ENCODE measurements at regions not wholly inside any gene's neighbourhood (a gene's known extent, or its start where the extent isn't known, plus 50 kb on each side); places are given as distances from the start of the nearest gene placed in this dataset.

- DNase-seq (ENCODE audit: low read depth in 1 of 2, low spot score in 1 of 2) (no peak), FAIRE-seq (no peak), ATAC-seq (no peak)
- TF ChIP-seq CBX8 (IDR thresholded peaks at IDR 0.05) (no peak), SREBF2 (IDR thresholded peaks at IDR 0.05) (no peak), PHF8 (IDR thresholded peaks at IDR 0.05; ENCODE audit: borderline replicate concordance, low read depth) (no peak), PBX3 (IDR thresholded peaks at IDR 0.05) (no peak), ZC3H11A (IDR thresholded peaks at IDR 0.05) (no peak), MAFK (IDR thresholded peaks at IDR 0.05; ENCODE audit: partially characterized antibody) (no peak), MAZ (IDR thresholded peaks at IDR 0.05; ENCODE audit: borderline replicate concordance, low read depth, low read length) (no peak), CHD2 (IDR thresholded peaks at IDR 0.05; ENCODE audit: low read length, partially characterized antibody) (no peak), TFCP2L1 (CRISPR knock-in tag; IDR thresholded peaks at IDR 0.05) (no peak), CBX2 (IDR thresholded peaks at IDR 0.05; ENCODE audit: borderline replicate concordance, low read depth) (no peak), BHLHE40 (IDR thresholded peaks at IDR 0.05; ENCODE audit: low read depth, low read length) (no peak), POLR2A (IDR thresholded peaks at IDR 0.05; ENCODE audit: low read length) (no peak), BCL3 (IDR thresholded peaks at IDR 0.05) (no peak), TP53 (CRISPR knock-in tag; IDR thresholded peaks at IDR 0.05) (no peak), GATA3 (IDR thresholded peaks at IDR 0.05; ENCODE audit: borderline replicate concordance) (no peak), CHD4 (IDR thresholded peaks at IDR 0.05; ENCODE audit: borderline replicate concordance) (no peak), RCOR1 (IDR thresholded peaks at IDR 0.05; ENCODE audit: low read depth, low read length) (no peak), FOSB (CRISPR knock-in tag; IDR thresholded peaks at IDR 0.05) (no peak)
- TF ChIP-seq, protein P1, sequence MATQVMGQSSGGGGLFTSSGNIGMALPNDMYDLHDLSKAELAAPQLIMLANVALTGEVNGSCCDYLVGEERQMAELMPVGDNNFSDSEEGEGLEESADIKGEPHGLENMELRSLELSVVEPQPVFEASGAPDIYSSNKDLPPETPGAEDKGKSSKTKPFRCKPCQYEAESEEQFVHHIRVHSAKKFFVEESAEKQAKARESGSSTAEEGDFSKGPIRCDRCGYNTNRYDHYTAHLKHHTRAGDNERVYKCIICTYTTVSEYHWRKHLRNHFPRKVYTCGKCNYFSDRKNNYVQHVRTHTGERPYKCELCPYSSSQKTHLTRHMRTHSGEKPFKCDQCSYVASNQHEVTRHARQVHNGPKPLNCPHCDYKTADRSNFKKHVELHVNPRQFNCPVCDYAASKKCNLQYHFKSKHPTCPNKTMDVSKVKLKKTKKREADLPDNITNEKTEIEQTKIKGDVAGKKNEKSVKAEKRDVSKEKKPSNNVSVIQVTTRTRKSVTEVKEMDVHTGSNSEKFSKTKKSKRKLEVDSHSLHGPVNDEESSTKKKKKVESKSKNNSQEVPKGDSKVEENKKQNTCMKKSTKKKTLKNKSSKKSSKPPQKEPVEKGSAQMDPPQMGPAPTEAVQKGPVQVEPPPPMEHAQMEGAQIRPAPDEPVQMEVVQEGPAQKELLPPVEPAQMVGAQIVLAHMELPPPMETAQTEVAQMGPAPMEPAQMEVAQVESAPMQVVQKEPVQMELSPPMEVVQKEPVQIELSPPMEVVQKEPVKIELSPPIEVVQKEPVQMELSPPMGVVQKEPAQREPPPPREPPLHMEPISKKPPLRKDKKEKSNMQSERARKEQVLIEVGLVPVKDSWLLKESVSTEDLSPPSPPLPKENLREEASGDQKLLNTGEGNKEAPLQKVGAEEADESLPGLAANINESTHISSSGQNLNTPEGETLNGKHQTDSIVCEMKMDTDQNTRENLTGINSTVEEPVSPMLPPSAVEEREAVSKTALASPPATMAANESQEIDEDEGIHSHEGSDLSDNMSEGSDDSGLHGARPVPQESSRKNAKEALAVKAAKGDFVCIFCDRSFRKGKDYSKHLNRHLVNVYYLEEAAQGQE (IDR thresholded peaks at IDR 0.05): no peak
- TF ChIP-seq, protein P2, sequence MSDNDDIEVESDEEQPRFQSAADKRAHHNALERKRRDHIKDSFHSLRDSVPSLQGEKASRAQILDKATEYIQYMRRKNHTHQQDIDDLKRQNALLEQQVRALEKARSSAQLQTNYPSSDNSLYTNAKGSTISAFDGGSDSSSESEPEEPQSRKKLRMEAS (IDR thresholded peaks at IDR 0.05): no peak
- H3K27ac ChIP-seq: no peak overlapping the region
- no peaks in the 10 kb centered on the region for H3K9me3 ChIP-seq
- POLR2A ChIA-PET: no interaction called here
- 2% methylated on average over 7 of the region's 7 CpGs for WGBS (ENCODE audit: missing lambda C conversion rate)
- CTCF ChIA-PET: no interaction called here
- H3K4me2 ChIP-seq: no peak overlapping the region
- no peaks in the 10 kb centered on the region for H3K4me1 ChIP-seq
- no peak overlapping the region for H3K4me3 ChIP-seq
Measured at GRCh38 chr7:136526408-136527105, 341.9 kb upstream of the CHRM2 start.

DNA sequence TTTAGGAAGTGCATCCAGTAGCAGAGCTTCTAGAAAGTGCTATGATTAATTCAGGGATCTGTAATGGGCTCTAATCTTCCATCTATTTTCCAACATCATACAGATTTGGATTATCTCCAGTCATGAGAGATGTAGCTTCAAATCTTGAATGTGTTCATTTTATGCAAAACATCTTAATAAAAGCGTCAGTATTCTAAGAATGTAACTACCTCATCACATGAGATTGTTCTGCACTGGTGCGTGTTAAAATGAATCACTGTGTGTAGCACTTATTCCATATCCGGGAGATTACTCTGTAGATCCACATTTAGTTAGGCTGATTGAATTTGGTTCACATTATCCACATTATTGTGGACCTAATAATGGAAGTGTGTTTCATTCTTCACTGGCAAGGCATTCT lies 344.9 kb upstream of the CHRM2 start:
- ChIA-PET POLR2A (no interaction called here), CTCF (no interaction called here)
- H3K4me2 ChIP-seq: no peak overlapping the region

More for the DNA sequence above, 344.9 kb upstream of the CHRM2 start:
- Histone ChIP-seq H3K9me3 (no peaks in the 10 kb centered on the region), H3K4me1 (no peaks in the 10 kb centered on the region), H3K27ac (no peak overlapping the region), H3K4me3 (no peak overlapping the region)
- FAIRE-seq (no peak), DNase-seq (ENCODE audit: low read depth in 1 of 2, low spot score in 1 of 2) (no peak), ATAC-seq (no peak)
- 8% methylated on average over 3 of the region's 3 CpGs for WGBS (ENCODE audit: missing lambda C conversion rate)
- TF ChIP-seq PHF8 (IDR thresholded peaks at IDR 0.05; ENCODE audit: borderline replicate concordance, low read depth): no peak
- TF ChIP-seq EP300 (IDR thresholded peaks at IDR 0.05): no peak
- no peak for TF ChIP-seq HDAC2 (IDR thresholded peaks at IDR 0.05)
- TF ChIP-seq ZFP36 (IDR thresholded peaks at IDR 0.05; ENCODE audit: borderline replicate concordance, partially characterized antibody): no peak
